Inferior parietal cortex (tissue), 1 donor: ENCODE measurements at regions not wholly inside any gene's neighbourhood (a gene's known extent, or its start where the extent isn't known, plus 50 kb on each side); places are given as distances from the start of the nearest gene placed in this dataset.
"Not testable (repeated sequence)": the region's sequence is repeated elsewhere in the genome, so short reads cannot be mapped to it uniquely, and the experiment has no call there.

Source experiments
- DNase-seq: peaks from one replicate; pipeline ENCODE4 v3.0.0-alpha.2; 2016; ENCODE audit errors: extremely low spot score

GRCh38 chr10:65265451-65265954 lies 1660.3 kb upstream of the LRRTM3 start:
- no peak for DNase-seq

- DNase-seq: not testable (repeated sequence)
These were observed 1656.3 kb upstream of the LRRTM3 start for GRCh38 chr10:65269551-65269950.

GRCh38 chr10:65270969-65271368 lies 1654.9 kb upstream of the LRRTM3 start:
- no peak for DNase-seq

GRCh38 chr10:65273115-65273514 lies 1652.7 kb upstream of the LRRTM3 start:
- DNase-seq: no peak

- no peak for DNase-seq
These were observed 1650.5 kb upstream of the LRRTM3 start for GRCh38 chr10:65275296-65275695.

- no peak for DNase-seq
These were observed 1641.3 kb upstream of the LRRTM3 start for GRCh38 chr10:65284495-65285041.

- not testable (repeated sequence) for DNase-seq
These were observed 1640.1 kb upstream of the LRRTM3 start for GRCh38 chr10:65285726-65286125.

GRCh38 chr10:65291286-65291685 lies 1634.5 kb upstream of the LRRTM3 start:
- no peak for DNase-seq

- DNase-seq: no peak
These were observed 1633.3 kb upstream of the LRRTM3 start for GRCh38 chr10:65292551-65292950.

GRCh38 chr10:65294329-65294728 lies 1631.5 kb upstream of the LRRTM3 start:
- no peak for DNase-seq

- DNase-seq: no peak
These were observed 1624.7 kb upstream of the LRRTM3 start for GRCh38 chr10:65301181-65301580.

- no peak for DNase-seq
These were observed 1619.6 kb upstream of the LRRTM3 start for GRCh38 chr10:65306201-65306600.

- no peak for DNase-seq
These were observed 1613.0 kb upstream of the LRRTM3 start for GRCh38 chr10:65312876-65313275.

- DNase-seq: no peak
These were observed 1612.4 kb upstream of the LRRTM3 start for GRCh38 chr10:65313406-65313805.

- DNase-seq: no peak
These were observed 1611.6 kb upstream of the LRRTM3 start for GRCh38 chr10:65314253-65314652.

- DNase-seq: no peak
These were observed 1606.3 kb upstream of the LRRTM3 start for GRCh38 chr10:65319493-65319892.

- DNase-seq: no peak
These were observed 1605.4 kb upstream of the LRRTM3 start for GRCh38 chr10:65320236-65321026.

- DNase-seq: no peak
These were observed 1602.0 kb upstream of the LRRTM3 start for GRCh38 chr10:65323802-65324201.

GRCh38 chr10:65325913-65326312 lies 1599.9 kb upstream of the LRRTM3 start:
- no peak for DNase-seq

GRCh38 chr10:65328486-65328885 lies 1597.3 kb upstream of the LRRTM3 start:
- DNase-seq: no peak

GRCh38 chr10:65335311-65335710 lies 1590.5 kb upstream of the LRRTM3 start:
- DNase-seq: no peak

GRCh38 chr10:65340340-65340739 lies 1585.5 kb upstream of the LRRTM3 start:
- DNase-seq: no peak

- no peak for DNase-seq
These were observed 1584.4 kb upstream of the LRRTM3 start for GRCh38 chr10:65341323-65341925.
